ENCODE measurements at regions not wholly inside any gene's neighbourhood (a gene's known extent, or its start where the extent isn't known, plus 50 kb on each side); places are given as distances from the start of the nearest gene placed in this dataset.

GRCh38 chr20:48194583-48194982 is 409.3 kb upstream of the SULF2 start:
- Mint-ChIP-seq H3K27ac (no peak overlapping the region), H3K9me3 (no peaks in the 10 kb centered on the region), H3K4me3 (no peak overlapping the region), H3K36me3 (no peaks in the 10 kb centered on the region), H3K27me3 (peaks cover 17% of the 10 kb centered on the region), H3K4me1 (no peaks in the 10 kb centered on the region)
- DNase-seq (ENCODE audit: low spot score in 2 of 2) (no peak), ATAC-seq (ENCODE audit: low read depth) (no peak)

GRCh38 chr20:48193627-48194425 is 408.5 kb upstream of the SULF2 start:
- Mint-ChIP-seq H3K27ac (no peak overlapping the region), H3K9me3 (no peaks in the 10 kb centered on the region), H3K4me3 (no peak overlapping the region), H3K4me1 (no peaks in the 10 kb centered on the region), H3K36me3 (no peaks in the 10 kb centered on the region), H3K27me3 (peaks cover 17% of the 10 kb centered on the region)
- no peak for ATAC-seq (ENCODE audit: low read depth)
- DNase-seq (ENCODE audit: low spot score in 2 of 2): no peak

- no peak overlapping the region for H3K4me3 Mint-ChIP-seq
- H3K4me1 Mint-ChIP-seq: no peaks in the 10 kb centered on the region
- no peaks in the 10 kb centered on the region for H3K36me3 Mint-ChIP-seq
- no peak for ATAC-seq (ENCODE audit: low read depth)
- H3K9me3 Mint-ChIP-seq: no peaks in the 10 kb centered on the region
- no peak for DNase-seq (ENCODE audit: low spot score in 2 of 2)
- H3K27me3 Mint-ChIP-seq: peaks cover 15% of the 10 kb centered on the region
- no peak overlapping the region for H3K27ac Mint-ChIP-seq
These were observed 406.8 kb upstream of the SULF2 start for GRCh38 chr20:48192109-48192508.

GRCh38 chr20:48191200-48191599 is 405.9 kb upstream of the SULF2 start:
- H3K27me3 Mint-ChIP-seq: peaks cover 17% of the 10 kb centered on the region
- H3K27ac Mint-ChIP-seq: no peak overlapping the region
- ATAC-seq (ENCODE audit: low read depth) (no peak), DNase-seq (ENCODE audit: low spot score in 2 of 2) (no peak)
- H3K4me3 Mint-ChIP-seq: no peak overlapping the region
- no peaks in the 10 kb centered on the region for H3K4me1 Mint-ChIP-seq
- H3K36me3 Mint-ChIP-seq: no peaks in the 10 kb centered on the region
- H3K9me3 Mint-ChIP-seq: no peaks in the 10 kb centered on the region

GRCh38 chr20:48190757-48191156 is 405.5 kb upstream of the SULF2 start:
- Mint-ChIP-seq H3K36me3 (no peaks in the 10 kb centered on the region), H3K4me1 (no peaks in the 10 kb centered on the region), H3K27me3 (peaks cover 13% of the 10 kb centered on the region), H3K4me3 (no peak overlapping the region), H3K27ac (no peak overlapping the region), H3K9me3 (no peaks in the 10 kb centered on the region)
- DNase-seq (ENCODE audit: low spot score in 2 of 2) (no peak), ATAC-seq (ENCODE audit: low read depth) (no peak)

- H3K36me3 Mint-ChIP-seq: no peaks in the 10 kb centered on the region
- no peak overlapping the region for H3K27ac Mint-ChIP-seq
- DNase-seq (ENCODE audit: low spot score in 2 of 2) (no peak), ATAC-seq (ENCODE audit: low read depth) (no peak)
- peaks cover 8% of the 10 kb centered on the region for H3K27me3 Mint-ChIP-seq
- H3K4me1 Mint-ChIP-seq: no peaks in the 10 kb centered on the region
- no peak overlapping the region for H3K4me3 Mint-ChIP-seq
- H3K9me3 Mint-ChIP-seq: no peaks in the 10 kb centered on the region
These were observed 403.9 kb upstream of the SULF2 start for GRCh38 chr20:48189181-48189580.

GRCh38 chr20:48187851-48188250 is 402.6 kb upstream of the SULF2 start:
- H3K27ac Mint-ChIP-seq: no peak overlapping the region
- H3K9me3 Mint-ChIP-seq: no peaks in the 10 kb centered on the region
- DNase-seq (ENCODE audit: low spot score in 2 of 2) (no peak), ATAC-seq (ENCODE audit: low read depth) (no peak)
- no peaks in the 10 kb centered on the region for H3K36me3 Mint-ChIP-seq
- no peak overlapping the region for H3K4me3 Mint-ChIP-seq
- no peaks in the 10 kb centered on the region for H3K4me1 Mint-ChIP-seq
- H3K27me3 Mint-ChIP-seq: peaks cover 4% of the 10 kb centered on the region

GRCh38 chr20:48186915-48187314 is 401.6 kb upstream of the SULF2 start:
- DNase-seq (ENCODE audit: low spot score in 2 of 2) (no peak), ATAC-seq (ENCODE audit: low read depth) (no peak)
- Mint-ChIP-seq H3K9me3 (no peaks in the 10 kb centered on the region), H3K27me3 (peaks cover 4% of the 10 kb centered on the region), H3K36me3 (no peaks in the 10 kb centered on the region), H3K27ac (no peak overlapping the region), H3K4me3 (no peak overlapping the region), H3K4me1 (no peaks in the 10 kb centered on the region)

GRCh38 chr20:48186447-48186846 is 401.2 kb upstream of the SULF2 start:
- Mint-ChIP-seq H3K27me3 (peaks cover 6% of the 10 kb centered on the region), H3K4me3 (no peak overlapping the region)
- no peak for ATAC-seq (ENCODE audit: low read depth)

GRCh38 chr20:48184229-48184628 is 398.9 kb upstream of the SULF2 start:
- no peaks in the 10 kb centered on the region for H3K36me3 Mint-ChIP-seq
- H3K9me3 Mint-ChIP-seq: peaks cover 2% of the 10 kb centered on the region
- ATAC-seq (ENCODE audit: low read depth): no peak
- no peaks in the 10 kb centered on the region for H3K4me1 Mint-ChIP-seq
- no peak for DNase-seq (ENCODE audit: low spot score in 2 of 2)
- peaks cover 6% of the 10 kb centered on the region for H3K27me3 Mint-ChIP-seq
- no peak overlapping the region for H3K4me3 Mint-ChIP-seq
- H3K27ac Mint-ChIP-seq: no peak overlapping the region

More at GRCh38 chr20:48186447-48186846, 401.2 kb upstream of the SULF2 start:
- no peaks in the 10 kb centered on the region for H3K36me3 Mint-ChIP-seq
- no peak for DNase-seq (ENCODE audit: low spot score in 2 of 2)
- H3K4me1 Mint-ChIP-seq: no peaks in the 10 kb centered on the region
- peaks cover 1% of the 10 kb centered on the region for H3K9me3 Mint-ChIP-seq
- H3K27ac Mint-ChIP-seq: no peak overlapping the region

- peaks cover 2% of the 10 kb centered on the region for H3K9me3 Mint-ChIP-seq
- DNase-seq (ENCODE audit: low spot score in 2 of 2): no peak
- H3K27ac Mint-ChIP-seq: no peak overlapping the region
- no peaks in the 10 kb centered on the region for H3K4me1 Mint-ChIP-seq
- no peak overlapping the region for H3K4me3 Mint-ChIP-seq
- H3K36me3 Mint-ChIP-seq: no peaks in the 10 kb centered on the region
- ATAC-seq (ENCODE audit: low read depth): no peak
- H3K27me3 Mint-ChIP-seq: peaks cover 3% of the 10 kb centered on the region
These were observed 396.1 kb upstream of the SULF2 start for GRCh38 chr20:48181261-48181935.

- no peak for DNase-seq (ENCODE audit: low spot score in 2 of 2)
- H3K4me1 Mint-ChIP-seq: no peaks in the 10 kb centered on the region
- no peak overlapping the region for H3K4me3 Mint-ChIP-seq
- peaks cover 2% of the 10 kb centered on the region for H3K9me3 Mint-ChIP-seq
- H3K27me3 Mint-ChIP-seq: peaks cover 3% of the 10 kb centered on the region
- no peak for ATAC-seq (ENCODE audit: low read depth)
- H3K36me3 Mint-ChIP-seq: no peaks in the 10 kb centered on the region
- H3K27ac Mint-ChIP-seq: no peak overlapping the region
These were observed 395.3 kb upstream of the SULF2 start for GRCh38 chr20:48180618-48181017.

- Mint-ChIP-seq H3K36me3 (no peaks in the 10 kb centered on the region), H3K9me3 (peaks cover 2% of the 10 kb centered on the region), H3K27ac (no peak overlapping the region), H3K4me3 (no peak overlapping the region), H3K27me3 (peaks cover 3% of the 10 kb centered on the region), H3K4me1 (no peaks in the 10 kb centered on the region)
- ATAC-seq (ENCODE audit: low read depth) (no peak), DNase-seq (ENCODE audit: low spot score in 2 of 2) (no peak)
These were observed 394.7 kb upstream of the SULF2 start for GRCh38 chr20:48180024-48180423.

- Mint-ChIP-seq H3K36me3 (no peaks in the 10 kb centered on the region), H3K27ac (no peak overlapping the region), H3K4me3 (no peak overlapping the region), H3K27me3 (peaks cover 3% of the 10 kb centered on the region), H3K4me1 (no peaks in the 10 kb centered on the region), H3K9me3 (peaks cover 2% of the 10 kb centered on the region)
- no peak for ATAC-seq (ENCODE audit: low read depth)
- DNase-seq (ENCODE audit: low spot score in 2 of 2): no peak
These were observed 393.4 kb upstream of the SULF2 start for GRCh38 chr20:48178633-48179032.

- H3K4me1 Mint-ChIP-seq: no peaks in the 10 kb centered on the region
- no peak overlapping the region for H3K27ac Mint-ChIP-seq
- peaks cover 3% of the 10 kb centered on the region for H3K27me3 Mint-ChIP-seq
- ATAC-seq (ENCODE audit: low read depth) (no peak), DNase-seq (ENCODE audit: low spot score in 2 of 2) (no peak)
- peaks cover 2% of the 10 kb centered on the region for H3K9me3 Mint-ChIP-seq
- H3K36me3 Mint-ChIP-seq: no peaks in the 10 kb centered on the region
- H3K4me3 Mint-ChIP-seq: no peak overlapping the region
These were observed 391.8 kb upstream of the SULF2 start for GRCh38 chr20:48177058-48177457.

Measured in memory B cell (primary cell).